A549 (cell line): ENCODE measurements at regions not wholly inside any gene's neighbourhood (a gene's known extent, or its start where the extent isn't known, plus 50 kb on each side); places are given as distances from the start of the nearest gene placed in this dataset.

ENCODE experiments used
- ATAC-seq, 2 experiments: fragments of 200-7000 bp in 1 of 2; fragments of >200 bp in 1 of 2; cut with Nextera tagmentation in 1 of 2; cut with Tn5 transposase in 1 of 2; 3 replicates each; pipeline versions ENCODE4 v1.8.0 to v1.9.1; 2018 to 2020; ENCODE audit warnings: mild to moderate bottlenecking in 1 of 2, moderate library complexity in 1 of 2
- CTCF ChIA-PET: fragments of 300-600 bp; sonication (Branson Sonifier 250); formaldehyde crosslinking; extraction: SDS; loops from one replicate; lab custom pipeline; 2021; ENCODE audit warnings: antibody characterized with exemption, inconsistent platforms; lab: Yijun Ruan, JAX
- POLR2A ChIA-PET: fragments of 350-600 bp; formaldehyde crosslinking; extraction: SDS; loops from one replicate; lab custom pipeline; 2021; ENCODE audit warnings: antibody characterized with exemption, inconsistent platforms; lab: Yijun Ruan, JAX
- DNase-seq, 2 experiments: peaks; one replicate each; pipeline versions ENCODE4 v3.0.0 to v3.0.0-alpha.2; 2011 to 2016; ENCODE audit warnings: low read depth in 1 of 2, low spot score in 1 of 2
- FAIRE-seq: peaks from 2 replicates; lab custom pipeline; 2011; peaks lifted over from hg19 to GRCh38; lab: Jason Lieb, UNC
- H3K27ac ChIP-seq, 2 experiments: fragments of >200 bp; sonication (Bioruptor Twin); formaldehyde crosslinking; 3 replicates each; pipeline ENCODE4 v1.5.1; 2016 to 2017
- H3K4me1 ChIP-seq: fragments of >200 bp; sonication (Bioruptor Twin); formaldehyde crosslinking; 3 replicates; pipeline ENCODE4 v1.6.1; 2016
- H3K4me2 ChIP-seq: fragments of >200 bp; sonication (Bioruptor Twin); formaldehyde crosslinking; 3 replicates; pipeline ENCODE4 v1.6.1; 2016
- H3K4me3 ChIP-seq: fragments of >200 bp; sonication (Bioruptor Twin); formaldehyde crosslinking; 3 replicates; pipeline ENCODE4 v1.5.1; 2016
- H3K9me3 ChIP-seq: fragments of >200 bp; sonication (Bioruptor Twin); formaldehyde crosslinking; 3 replicates; pipeline ENCODE4 v1.6.1; 2016
- BHLHE40 ChIP-seq: IDR thresholded peaks from 2 replicates; pipeline ENCODE4 v1.6.1; 2012; ENCODE audit warnings: low read depth, low read length, inconsistent platforms
- CBX2 ChIP-seq: fragments of 200-600 bp; sonication (generic); IDR thresholded peaks from 2 replicates; pipeline ENCODE4 v1.6.1; 2016; ENCODE audit warnings: low read depth, mild to moderate bottlenecking, borderline replicate concordance
- CBX8 ChIP-seq: fragments of 200-600 bp; sonication (generic); IDR thresholded peaks from 2 replicates; pipeline ENCODE4 v1.6.1; 2016
- CEBPB ChIP-seq, 2 experiments: fragments of >200 bp in 1 of 2; sonication (Bioruptor Twin) in 1 of 2; formaldehyde crosslinking in 1 of 2; IDR thresholded peaks; 2 replicates each; pipeline ENCODE4 v1.6.1; 2012 to 2016
- CHD4 ChIP-seq: fragments of 200-600 bp; sonication (generic); IDR thresholded peaks from 2 replicates; pipeline ENCODE4 v1.6.1; 2016; ENCODE audit warnings: antibody characterized with exemption, mild to moderate bottlenecking, borderline replicate concordance
- CTCF ChIP-seq: fragments of >200 bp; sonication (Bioruptor Twin); formaldehyde crosslinking; IDR thresholded peaks from 3 replicates; pipeline ENCODE4 v1.5.1; 2016
- EHMT2 ChIP-seq: fragments of 200-600 bp; sonication (generic); IDR thresholded peaks from 2 replicates; pipeline ENCODE4 v1.6.1; 2016; ENCODE audit warnings: antibody characterized with exemption, low read depth, mild to moderate bottlenecking, moderate library complexity
- ESRRA ChIP-seq: fragments of 150-350 bp; IDR thresholded peaks from 2 replicates; pipeline ENCODE4 v1.6.1; 2014; ENCODE audit warnings: mild to moderate bottlenecking, low read length, borderline replicate concordance
- HDAC2 ChIP-seq: fragments of 200-600 bp; sonication (generic); IDR thresholded peaks from 2 replicates; pipeline ENCODE4 v1.6.1; 2016
- HEYL ChIP-seq: fragments of 250-450 bp; sonication (Bioruptor Pico); IDR thresholded peaks from 2 replicates; pipeline ENCODE4 v1.8.0; 2021; ENCODE audit warnings: mild to moderate bottlenecking, moderate library complexity
- HMGXB4 ChIP-seq: fragments of 250-450 bp; sonication (Bioruptor Pico); IDR thresholded peaks from 2 replicates; pipeline ENCODE4 v1.5.0; 2021; ENCODE audit warnings: mild to moderate bottlenecking, moderate library complexity, borderline replicate concordance
- HOXA7 ChIP-seq: fragments of 250-450 bp; sonication (Bioruptor Pico); IDR thresholded peaks from 2 replicates; pipeline ENCODE4 v1.5.0; 2020; ENCODE audit warnings: mild to moderate bottlenecking, moderate library complexity
- HOXB13 ChIP-seq: fragments of 250-450 bp; sonication (Bioruptor Pico); IDR thresholded peaks from 2 replicates; pipeline ENCODE4 v1.5.0; 2020; ENCODE audit warnings: low read depth, mild to moderate bottlenecking, moderate library complexity
- HOXB5 ChIP-seq: fragments of 250-450 bp; sonication (Bioruptor Pico); IDR thresholded peaks from 2 replicates; pipeline ENCODE4 v1.5.0; 2020; ENCODE audit warnings: mild to moderate bottlenecking, moderate library complexity
- MAFK ChIP-seq: fragments of 450-650 bp; IDR thresholded peaks from 2 replicates; pipeline ENCODE4 v1.6.1; 2014; ENCODE audit not compliant: partially characterized antibody
- MAX ChIP-seq: IDR thresholded peaks from 2 replicates; pipeline ENCODE4 v1.6.1; 2012
- MAZ ChIP-seq: fragments of 150-350 bp; IDR thresholded peaks from 2 replicates; pipeline ENCODE4 v1.6.1; 2014; ENCODE audit warnings: antibody characterized with exemption, low read depth, low read length, borderline replicate concordance
- NFE2L2 ChIP-seq: fragments of 150-350 bp; conservative IDR thresholded peaks from 2 replicates; pipeline ENCODE4 v1.6.1; 2014; ENCODE audit warnings: low read length
- NR3C1 ChIP-seq: fragments of >200 bp; sonication (Bioruptor Twin); formaldehyde crosslinking; IDR thresholded peaks from 3 replicates; pipeline ENCODE4 v1.6.1; 2017
- POLR2A ChIP-seq: IDR thresholded peaks from 2 replicates; pipeline ENCODE4 v1.6.1; 2012; ENCODE audit warnings: mild to moderate bottlenecking, low read length
- RAD21 ChIP-seq, 2 experiments: fragments of >200 bp in 1 of 2; sonication (Bioruptor Twin) in 1 of 2; formaldehyde crosslinking in 1 of 2; IDR thresholded peaks in 1 of 2; conservative IDR thresholded peaks in 1 of 2; 2 replicates in 1 of 2; 3 replicates in 1 of 2; pipeline ENCODE4 v1.6.1; 2012 to 2018; ENCODE audit warnings: inconsistent platforms in 1 of 2
- RCOR1 ChIP-seq: fragments of 150-350 bp; IDR thresholded peaks from 2 replicates; pipeline ENCODE4 v1.6.1; 2014; ENCODE audit warnings: antibody characterized with exemption, low read length, low read depth
- REST ChIP-seq: fragments of 200-600 bp; sonication (generic); IDR thresholded peaks from 2 replicates; pipeline ENCODE4 v1.6.1; 2016; ENCODE audit warnings: antibody characterized with exemption, mild to moderate bottlenecking, moderate library complexity
- TFCP2L1 ChIP-seq: fragments of 250-450 bp; sonication (Bioruptor Pico); IDR thresholded peaks from 2 replicates; pipeline ENCODE4 v1.5.0; 2021; ENCODE audit warnings: mild to moderate bottlenecking
- ZC3H11A ChIP-seq: fragments of 450-650 bp; IDR thresholded peaks from 2 replicates; pipeline ENCODE4 v1.6.1; 2014; ENCODE audit warnings: antibody characterized with exemption, mild to moderate bottlenecking
- ZSCAN20 ChIP-seq: fragments of 250-450 bp; sonication (Bioruptor Pico); IDR thresholded peaks from 2 replicates; pipeline ENCODE4 v1.8.0; 2022; ENCODE audit warnings: mild to moderate bottlenecking, moderate library complexity
- WGBS: methylation state at CpG from one replicate; pipeline ENCODE4 v1.1.6; 2017; ENCODE audit errors: missing lambda C conversion rate; 5-methylcytosine and 5-hydroxymethylcytosine counted together
- TF ChIP-seq, protein P1 (sequence below): fragments of 150-350 bp; IDR thresholded peaks from 2 replicates; pipeline ENCODE4 v1.6.1; 2014; ENCODE audit warnings: low read depth, mild to moderate bottlenecking, low read length

GRCh38 chr18:41370740-41371139 is 584.3 kb upstream of the PIK3C3 start:
- ChIA-PET CTCF (no interaction called here), POLR2A (no interaction called here)
- no peak for DNase-seq
- ATAC-seq, result no peak
- Histone ChIP-seq H3K27ac (no peak overlapping the region), H3K4me3 (no peak overlapping the region), H3K4me1 (no peaks in the 10 kb centered on the region), H3K4me2 (no peak overlapping the region), H3K9me3 (no peaks in the 10 kb centered on the region)
- 0% methylated on average over 4 of the region's 4 CpGs for WGBS
- FAIRE-seq, result no peak
- TF ChIP-seq NFE2L2 (no peak), CHD4 (no peak), CBX2 (no peak), HOXA7 (CRISPR knock-in tag) (no peak), HOXB13 (CRISPR knock-in tag) (no peak), ZSCAN20 (CRISPR knock-in tag) (no peak), NR3C1 (no peak), MAZ (no peak), HMGXB4 (CRISPR knock-in tag) (no peak), BHLHE40 (no peak), HEYL (CRISPR knock-in tag) (no peak), HDAC2 (no peak), ZC3H11A (no peak), RAD21 (conservative IDR thresholded peaks at IDR 0.05 in 1 of 2, IDR thresholded peaks at IDR 0.05 in 1 of 2) (no peak), CEBPB (IDR thresholded peaks at IDR 0.05) (no peak), POLR2A (no peak)
- TF ChIP-seq, protein P1, sequence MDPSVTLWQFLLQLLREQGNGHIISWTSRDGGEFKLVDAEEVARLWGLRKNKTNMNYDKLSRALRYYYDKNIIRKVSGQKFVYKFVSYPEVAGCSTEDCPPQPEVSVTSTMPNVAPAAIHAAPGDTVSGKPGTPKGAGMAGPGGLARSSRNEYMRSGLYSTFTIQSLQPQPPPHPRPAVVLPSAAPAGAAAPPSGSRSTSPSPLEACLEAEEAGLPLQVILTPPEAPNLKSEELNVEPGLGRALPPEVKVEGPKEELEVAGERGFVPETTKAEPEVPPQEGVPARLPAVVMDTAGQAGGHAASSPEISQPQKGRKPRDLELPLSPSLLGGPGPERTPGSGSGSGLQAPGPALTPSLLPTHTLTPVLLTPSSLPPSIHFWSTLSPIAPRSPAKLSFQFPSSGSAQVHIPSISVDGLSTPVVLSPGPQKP, result no peak

GRCh38 chr18:41357708-41358107 is 597.3 kb upstream of the PIK3C3 start:
- TF ChIP-seq ESRRA, result no peak
- no peak for TF ChIP-seq MAFK
- no peak for TF ChIP-seq TFCP2L1 (CRISPR knock-in tag)
- no peak for TF ChIP-seq EHMT2
- no peak for TF ChIP-seq RCOR1
- no peak for TF ChIP-seq CBX2
- TF ChIP-seq ZSCAN20 (CRISPR knock-in tag), result no peak
- TF ChIP-seq MAZ, result no peak
- no peak for TF ChIP-seq CTCF
- TF ChIP-seq HOXB5 (CRISPR knock-in tag), result no peak
- no peak for TF ChIP-seq REST
- TF ChIP-seq MAX, result no peak
- TF ChIP-seq CBX8, result no peak
- no peak for TF ChIP-seq HDAC2
- TF ChIP-seq HMGXB4 (CRISPR knock-in tag), result no peak
- TF ChIP-seq HOXA7 (CRISPR knock-in tag), result no peak
- no peak for TF ChIP-seq HOXB13 (CRISPR knock-in tag)
- TF ChIP-seq, all 56 proteins: peak for 0
- no peaks in the 10 kb centered on the region for H3K9me3 ChIP-seq
- WGBS, result 0% methylated on average over 2 of the region's 2 CpGs
- ATAC-seq, result no peak
- H3K27ac ChIP-seq, result no peak overlapping the region
- ChIA-PET POLR2A (no interaction called here), CTCF (no interaction called here)
- H3K4me1 ChIP-seq, result no peaks in the 10 kb centered on the region
- H3K4me2 ChIP-seq, result no peak overlapping the region
- DNase-seq, result no peak
- FAIRE-seq, result no peak
- H3K4me3 ChIP-seq, result no peak overlapping the region
